H9 (cell line): ENCODE measurements at regions not wholly inside any gene's neighbourhood (a gene's known extent, or its start where the extent isn't known, plus 50 kb on each side); places are given as distances from the start of the nearest gene placed in this dataset.

Experiments used
- DNase-seq: peaks from one replicate; pipeline ENCODE4 v3.0.0-alpha.2; 2017
- H2AFZ ChIP-seq: one replicate; pipeline ENCODE4 v1.6.1; 2013; ENCODE audit warnings: mild to moderate bottlenecking, low read length, control low read depth, moderate library complexity
- H2AK5ac ChIP-seq: 2 replicates; pipeline ENCODE4 v1.6.1; 2013; ENCODE audit warnings: low read length, control low read depth, mixed read lengths; ENCODE audit not compliant: insufficient read length
- H2BK120ac ChIP-seq: one replicate; pipeline ENCODE4 v1.6.1; 2013; ENCODE audit warnings: low read depth, mild to moderate bottlenecking, low read length, control low read depth, inconsistent platforms; ENCODE audit not compliant: poor library complexity, severe bottlenecking
- H2BK12ac ChIP-seq: 2 replicates; pipeline ENCODE4 v1.6.1; 2013; ENCODE audit warnings: low read length, control low read depth, mixed read lengths, low read depth; ENCODE audit not compliant: insufficient read length
- H2BK15ac ChIP-seq: 2 replicates; pipeline ENCODE4 v1.6.1; 2013; ENCODE audit warnings: low read depth, low read length, control low read depth
- H2BK20ac ChIP-seq: one replicate; pipeline ENCODE4 v1.6.1; 2013; ENCODE audit warnings: low read depth, mild to moderate bottlenecking, low read length, control low read depth, inconsistent platforms; ENCODE audit not compliant: poor library complexity, severe bottlenecking
- H2BK5ac ChIP-seq: 2 replicates; pipeline ENCODE4 v1.6.1; 2013; ENCODE audit warnings: low read length, control low read depth, mixed read lengths; ENCODE audit not compliant: insufficient read length
- H3K14ac ChIP-seq: 2 replicates; pipeline ENCODE4 v1.6.1; 2013; ENCODE audit warnings: low read length, control low read depth; ENCODE audit not compliant: insufficient read depth
- H3K18ac ChIP-seq: 2 replicates; pipeline ENCODE4 v1.6.1; 2013; ENCODE audit warnings: low read depth, mild to moderate bottlenecking, mixed read lengths, low read length, control low read depth; ENCODE audit not compliant: insufficient read length
- H3K23ac ChIP-seq: 2 replicates; pipeline ENCODE4 v1.6.1; 2013; ENCODE audit warnings: low read length, control low read depth, mixed read lengths, low read depth; ENCODE audit not compliant: insufficient read length
- H3K23me2 ChIP-seq: 2 replicates; pipeline ENCODE4 v1.6.1; 2013; ENCODE audit warnings: low read depth, mild to moderate bottlenecking, mixed read lengths, low read length, control low read depth; ENCODE audit not compliant: insufficient read length, poor library complexity, severe bottlenecking
- H3K27ac ChIP-seq: 2 replicates; pipeline ENCODE4 v1.5.1; 2013; ENCODE audit warnings: low read length, control low read depth, mixed read lengths, low read depth; ENCODE audit not compliant: insufficient read length
- H3K27me3 ChIP-seq: 2 replicates; pipeline ENCODE4 v1.6.1; 2013; ENCODE audit warnings: low read length, control low read depth, inconsistent platforms; ENCODE audit not compliant: insufficient read depth
- H3K4ac ChIP-seq: 2 replicates; pipeline ENCODE4 v1.6.1; 2013; ENCODE audit warnings: low read depth, mild to moderate bottlenecking, control low read depth, inconsistent platforms, low read length, moderate library complexity
- H3K4me1 ChIP-seq: 2 replicates; pipeline ENCODE4 v1.6.1; 2013; ENCODE audit warnings: low read length, control low read depth, inconsistent platforms; ENCODE audit not compliant: insufficient read depth
- H3K4me2 ChIP-seq: 2 replicates; pipeline ENCODE4 v1.6.1; 2013; ENCODE audit warnings: low read length, control low read depth, mixed read lengths; ENCODE audit not compliant: insufficient read length, insufficient read depth
- H3K56ac ChIP-seq: 2 replicates; pipeline ENCODE4 v1.6.1; 2013; ENCODE audit warnings: low read depth, mild to moderate bottlenecking, mixed read lengths, low read length, control low read depth; ENCODE audit not compliant: insufficient read length
- H3K79me1 ChIP-seq: 2 replicates; pipeline ENCODE4 v1.6.1; 2013; ENCODE audit warnings: low read depth, mild to moderate bottlenecking, moderate library complexity, low read length, control low read depth, inconsistent platforms; ENCODE audit not compliant: insufficient read depth, poor library complexity, severe bottlenecking
- H3K79me2 ChIP-seq: 2 replicates; pipeline ENCODE4 v1.6.1; 2013; ENCODE audit warnings: low read length, control low read depth, inconsistent platforms; ENCODE audit not compliant: insufficient read depth
- H3K9ac ChIP-seq: 2 replicates; pipeline ENCODE4 v1.6.1; 2013; ENCODE audit warnings: low read length, control low read depth, mixed read lengths; ENCODE audit not compliant: insufficient read length; ENCODE audit errors: extremely low read depth
- H3K9me3 ChIP-seq: one replicate; pipeline ENCODE4 v1.6.1; 2013; ENCODE audit warnings: low read depth, low read length, inconsistent platforms; ENCODE audit not compliant: control insufficient read depth
- H3T11ph ChIP-seq: one replicate; pipeline ENCODE4 v1.6.1; 2013; ENCODE audit warnings: mild to moderate bottlenecking, low read length, control low read depth, inconsistent platforms
- H4K20me1 ChIP-seq: one replicate; pipeline ENCODE4 v1.6.1; 2013; ENCODE audit not compliant: control insufficient read depth, insufficient read length, insufficient read depth
- H4K5ac ChIP-seq: 2 replicates; pipeline ENCODE4 v1.6.1; 2013; ENCODE audit warnings: low read depth, mild to moderate bottlenecking, mixed read lengths, low read length, control low read depth; ENCODE audit not compliant: insufficient read length
- H4K8ac ChIP-seq: replicated peaks from 2 replicates; pipeline ENCODE4 v1.6.1; 2013; ENCODE audit warnings: low read length, control low read depth, mixed read lengths, low read depth; ENCODE audit not compliant: insufficient read length
- H4K91ac ChIP-seq: 2 replicates; pipeline ENCODE4 v1.6.1; 2013; ENCODE audit warnings: low read depth, mild to moderate bottlenecking, moderate library complexity, mixed read lengths, low read length, control low read depth; ENCODE audit not compliant: insufficient read length
- H3K27ac Mint-ChIP-seq, 3 experiments: 2 replicates in 2 of 3; 3 replicates in 1 of 3; pipeline ENCODE4 v1.8.0; 2020 to 2021; ENCODE audit warnings: mixed read lengths in 3 of 3, mild to moderate bottlenecking in 1 of 3, moderate library complexity in 1 of 3
- H3K27me3 Mint-ChIP-seq: 2 replicates; pipeline ENCODE4 v1.8.0; 2021; ENCODE audit warnings: low read depth, mild to moderate bottlenecking, moderate library complexity, mixed read lengths
- H3K36me3 Mint-ChIP-seq, 3 experiments: 2 replicates in 2 of 3; 3 replicates in 1 of 3; pipeline ENCODE4 v1.8.0; 2020 to 2021; ENCODE audit warnings: low read depth in 3 of 3, mixed read lengths in 3 of 3; ENCODE audit not compliant: insufficient read depth in 1 of 3
- H3K4me1 Mint-ChIP-seq, 2 experiments: 2 replicates each; pipeline ENCODE4 v1.8.0; 2020; ENCODE audit warnings: mixed read lengths in 2 of 2
- H3K4me3 Mint-ChIP-seq, 2 experiments: 2 replicates in 1 of 2; 3 replicates in 1 of 2; pipeline ENCODE4 v1.8.0; 2020 to 2021; ENCODE audit warnings: mild to moderate bottlenecking in 2 of 2, mixed read lengths in 2 of 2, moderate library complexity in 1 of 2
- H3K9me3 Mint-ChIP-seq, 2 experiments: 2 replicates in 1 of 2; 3 replicates in 1 of 2; pipeline ENCODE4 v1.8.0; 2020; ENCODE audit warnings: mild to moderate bottlenecking in 2 of 2, mixed read lengths in 2 of 2, moderate library complexity in 1 of 2
- CTCF ChIP-seq: fragments of 200-600 bp; sonication (generic); conservative IDR thresholded peaks from 3 replicates; pipeline ENCODE4 v1.8.0; 2021; ENCODE audit warnings: antibody characterized with exemption, mild to moderate bottlenecking
- WGBS: extraction: QIAGEN DNeasy Blood & Tissue Kit; methylation state at CpG from one replicate; pipeline ENCODE4 v1.1.7; 2013; ENCODE audit warnings: missing lambda C conversion rate, low lambda C conversion rate, mixed read lengths; ENCODE audit not compliant: insufficient read length; ENCODE audit errors: extremely low coverage; 5-methylcytosine and 5-hydroxymethylcytosine counted together

- no peak overlapping the region for H4K5ac ChIP-seq
- H3K18ac ChIP-seq = no peak overlapping the region
- H3K4ac ChIP-seq = no peak overlapping the region
- no peak overlapping the region for H3T11ph ChIP-seq
- no peak overlapping the region for H2AFZ ChIP-seq
- no peak overlapping the region for H2BK20ac ChIP-seq
- no peak overlapping the region for H4K91ac ChIP-seq
- H3K4me1 Mint-ChIP-seq = peaks cover 16 to 22% of the 10 kb centered on the region in 2 experiments
- H3K27me3 ChIP-seq = no peaks in the 10 kb centered on the region
- H3K4me2 ChIP-seq = no peak overlapping the region
- no peak overlapping the region for H2BK12ac ChIP-seq
- H4K20me1 ChIP-seq = no peaks in the 10 kb centered on the region
- H2BK5ac ChIP-seq = no peak overlapping the region
- H3K4me1 ChIP-seq = no peaks in the 10 kb centered on the region; the same call in 1 of the 2 replicates
- no peak overlapping the region for H2BK15ac ChIP-seq
- no peak overlapping the region for H3K4me3 Mint-ChIP-seq
- no peaks in the 10 kb centered on the region for H3K79me1 ChIP-seq
- H3K9ac ChIP-seq = no peak overlapping the region
- H3K23ac ChIP-seq = no peak overlapping the region
- TF ChIP-seq CTCF = no peak
- peak overlapping the region in 1 of 3 experiments; percentile 34; a peak in 1 of 7 replicates for H3K27ac Mint-ChIP-seq
- peaks cover 9 to 16% (median 13%) of the 10 kb centered on the region in 3 experiments for H3K36me3 Mint-ChIP-seq
- no peak overlapping the region for H2AK5ac ChIP-seq
- no peaks in the 10 kb centered on the region for H3K79me2 ChIP-seq
- peaks cover 14% of the 10 kb centered on the region in 2 experiments for H3K9me3 Mint-ChIP-seq
- no CpG with 5 or more reads among the region's 4 CpGs for WGBS
- no peak overlapping the region for H3K56ac ChIP-seq
- H3K27me3 Mint-ChIP-seq = peaks cover 1% of the 10 kb centered on the region; the same call in 1 of the 2 replicates
- no peak for DNase-seq
- H3K14ac ChIP-seq = no peak overlapping the region
- H2BK120ac ChIP-seq = no peak overlapping the region
- H4K8ac ChIP-seq = no peak overlapping the region
- H3K27ac ChIP-seq = no peak overlapping the region
- H3K9me3 ChIP-seq = peaks cover 8% of the 10 kb centered on the region
- no peaks in the 10 kb centered on the region for H3K23me2 ChIP-seq
Measured at GRCh38 chr4:185966997-185967775, 101.8 kb upstream of the TLR3 start.
